GM21825 (cell line): ENCODE measurements at regions not wholly inside any gene's neighbourhood (a gene's known extent, or its start where the extent isn't known, plus 50 kb on each side); places are given as distances from the start of the nearest gene placed in this dataset.

Experiments
- ATAC-seq: cut with Tn5 transposase; IDR thresholded peaks from one replicate; pipeline ENCODE4 v1.9.1; 2021; ENCODE audit warnings: mild to moderate bottlenecking, moderate library complexity; ENCODE audit not compliant: unreplicated experiment

DNA sequence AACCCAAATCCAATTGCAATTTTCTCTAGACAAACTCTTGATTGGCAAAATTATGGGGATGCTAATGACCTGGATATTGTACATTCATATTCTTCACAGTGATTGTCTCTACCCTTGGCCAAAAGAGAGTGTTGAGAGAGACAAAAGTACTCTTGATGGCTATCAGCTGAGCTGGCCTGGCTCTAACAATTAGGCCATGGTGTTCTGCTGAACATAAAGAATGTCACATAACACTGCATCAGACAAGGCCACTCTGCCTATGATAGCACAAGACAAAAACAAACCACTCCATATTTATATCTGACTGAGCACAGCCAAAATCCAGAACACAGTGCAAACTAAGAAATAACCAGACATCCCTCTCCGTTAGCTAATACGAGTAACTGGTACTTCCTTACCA is 101.7 kb downstream of the ADAMTS1 start:
- no peak for ATAC-seq

DNA sequence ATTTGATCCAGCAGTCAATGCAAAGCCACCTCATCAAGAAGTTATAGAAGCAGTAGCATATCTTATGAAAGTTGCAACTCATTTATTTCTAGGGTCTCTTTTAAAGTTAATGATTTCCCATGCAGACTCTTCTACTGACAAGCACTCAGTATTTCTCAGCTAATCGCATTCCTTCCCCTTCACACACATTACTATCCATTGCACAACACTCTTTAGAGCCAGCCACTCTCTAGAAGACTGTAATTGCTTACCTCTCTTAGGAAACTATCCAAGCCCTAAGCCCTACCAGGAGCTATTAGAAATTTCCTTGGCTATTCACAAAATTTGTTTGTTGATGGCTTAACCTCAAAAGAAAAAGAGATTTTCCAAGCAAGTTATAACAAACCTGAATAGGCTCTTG is 106.0 kb downstream of the ADAMTS1 start:
- no peak for ATAC-seq

DNA sequence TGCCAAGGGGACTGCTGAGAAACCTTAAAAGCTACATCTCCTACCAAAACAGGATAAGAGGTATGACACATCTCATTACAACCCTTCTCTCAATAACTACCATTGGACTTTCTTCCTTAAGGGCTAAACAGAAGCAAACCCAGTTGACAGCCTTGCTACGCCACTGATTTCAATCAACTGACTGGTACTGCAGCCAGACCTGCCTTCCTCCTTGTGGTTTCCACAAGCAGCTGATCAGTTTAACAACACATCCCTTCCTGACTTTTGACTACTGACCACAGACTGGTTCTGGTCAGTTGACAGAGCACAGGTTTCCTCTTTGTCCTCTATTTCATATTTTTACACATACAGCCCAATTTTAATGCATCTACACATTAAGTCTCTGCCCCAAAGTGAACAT is 108.8 kb downstream of the ADAMTS1 start:
- no peak for ATAC-seq

DNA sequence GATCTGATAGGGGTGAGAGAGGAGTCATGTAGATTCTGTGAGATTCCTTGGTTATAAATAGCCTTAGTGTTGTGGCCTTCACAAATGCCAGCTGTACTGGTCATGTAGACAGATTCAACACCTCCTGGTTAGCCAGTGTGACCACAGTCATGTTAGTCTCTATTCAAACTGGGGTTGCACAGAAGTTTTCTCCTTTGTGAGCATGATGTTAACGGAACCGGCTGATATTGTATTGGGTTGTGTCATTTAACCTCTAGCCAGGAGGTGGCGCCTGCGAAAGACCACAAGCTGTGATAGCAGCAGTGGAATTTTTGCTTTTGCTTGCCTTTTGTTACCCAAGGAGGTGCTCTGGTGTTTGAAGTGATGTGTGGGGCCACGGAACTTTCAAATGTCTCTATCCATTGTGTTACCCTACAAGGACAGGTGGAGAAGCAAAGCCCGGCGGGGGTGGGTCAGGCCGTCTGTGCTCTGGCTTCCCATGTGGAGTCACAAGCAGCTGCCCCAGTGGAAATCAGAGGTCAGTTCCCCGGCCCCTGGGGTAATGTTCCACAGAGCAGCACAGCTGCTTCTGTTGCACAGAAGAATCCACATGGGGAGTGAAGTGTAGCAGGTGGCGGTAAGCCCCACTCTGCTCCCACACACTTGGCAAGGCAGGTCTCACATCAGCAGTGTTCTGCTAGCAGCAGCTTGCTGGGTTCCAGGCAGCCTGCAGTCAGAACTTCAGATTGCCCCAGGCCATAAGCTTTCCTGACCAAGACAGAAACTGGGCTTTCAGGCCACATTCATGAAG is 112.6 kb downstream of the ADAMTS1 start:
- no peak for ATAC-seq

DNA sequence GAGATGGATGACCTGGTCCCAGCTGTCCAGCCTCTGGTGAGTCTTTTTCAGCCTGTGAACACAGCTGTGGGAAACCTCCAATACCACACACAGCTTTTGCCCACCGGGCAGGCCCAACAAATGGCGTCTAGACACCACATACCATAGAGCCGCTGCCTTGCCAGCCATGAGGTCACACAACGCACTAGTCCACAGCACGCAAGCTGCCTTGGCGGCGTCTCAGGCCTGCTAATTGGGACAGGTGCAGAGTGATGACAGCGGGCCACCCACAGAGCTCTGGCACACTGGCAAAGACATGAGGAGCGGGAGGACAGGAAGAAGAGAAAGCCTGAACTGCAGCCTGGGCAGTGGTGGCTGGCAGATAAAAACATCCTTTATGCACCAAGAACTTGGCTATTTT is 125.5 kb downstream of the ADAMTS1 start:
- ATAC-seq: no peak

DNA sequence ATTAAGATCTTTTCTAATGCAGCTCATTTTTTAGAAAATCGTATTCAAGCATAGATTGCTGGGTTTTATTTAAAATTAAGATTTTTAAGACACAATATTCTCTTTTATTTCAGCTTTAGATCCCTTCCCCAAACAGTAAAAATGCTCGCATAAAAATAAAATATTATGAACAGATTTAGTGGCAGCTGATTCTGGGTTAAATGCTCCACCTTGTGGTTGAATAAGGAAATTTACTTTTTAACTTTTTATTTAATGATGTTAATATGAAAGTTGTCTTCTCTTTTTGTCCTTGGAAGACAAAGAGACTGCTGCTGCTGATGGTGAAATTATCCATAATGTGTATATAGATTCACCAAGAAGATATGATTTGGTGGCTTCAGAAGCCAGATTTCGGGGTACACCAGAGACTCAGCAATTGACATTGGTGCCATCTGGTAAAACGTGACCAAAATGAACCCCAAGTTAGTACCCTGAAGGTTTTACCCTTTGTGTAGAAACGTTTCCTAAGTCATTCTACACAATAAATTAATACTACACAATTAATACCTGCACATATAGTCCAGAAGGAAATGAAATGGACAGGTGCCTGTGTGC is 128.0 kb downstream of the ADAMTS1 start:
- no peak for ATAC-seq

DNA sequence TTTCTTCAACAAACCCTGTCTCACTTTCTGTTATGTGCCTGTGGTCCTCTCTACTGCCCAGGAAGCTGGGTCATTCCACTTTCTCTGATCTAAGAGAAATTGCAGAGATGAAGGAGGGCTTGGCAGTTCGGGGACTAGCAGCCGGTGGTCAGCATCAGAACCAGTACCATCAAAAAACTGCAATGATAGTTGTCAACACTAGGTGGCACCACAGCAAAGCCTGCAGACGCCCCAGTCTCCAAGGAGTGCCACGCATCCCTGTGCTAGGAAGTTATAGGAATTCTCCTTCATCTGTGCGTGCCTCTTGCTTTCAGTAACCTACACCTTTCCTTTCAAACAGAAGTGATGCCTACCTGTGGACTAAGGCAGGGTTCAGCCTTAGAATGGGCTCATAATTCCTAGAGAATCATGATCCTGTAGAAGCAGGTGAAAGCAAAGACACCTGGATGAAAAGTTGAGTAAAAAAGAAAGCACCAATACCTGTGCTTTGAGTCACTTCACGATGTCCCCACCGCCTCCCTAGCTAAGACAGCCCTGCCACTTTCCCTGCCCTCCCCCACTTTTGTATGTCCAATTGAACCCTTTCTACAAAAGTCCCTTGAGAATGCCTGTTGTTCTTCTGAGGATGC is 129.2 kb downstream of the ADAMTS1 start:
- no peak for ATAC-seq

DNA sequence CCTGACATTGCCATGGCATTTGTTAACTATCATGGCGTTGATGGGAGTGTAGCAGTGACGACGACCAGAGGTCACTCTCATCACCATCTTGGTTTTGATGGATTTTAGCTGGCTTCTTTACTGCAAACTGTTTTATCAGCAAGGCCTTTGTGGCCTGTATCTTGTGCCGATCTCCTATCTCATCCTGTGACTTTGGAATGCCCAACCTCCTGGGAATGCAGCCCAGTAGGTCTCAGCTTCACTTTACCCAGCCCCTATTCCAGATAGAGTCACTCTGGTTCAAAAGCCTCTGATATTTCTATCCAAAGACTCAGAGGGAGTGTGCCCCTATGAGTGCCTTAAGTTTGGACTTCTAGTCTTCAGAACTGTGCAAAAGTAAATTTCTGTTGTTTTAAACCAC is 130.1 kb downstream of the ADAMTS1 start:
- no peak for ATAC-seq

DNA sequence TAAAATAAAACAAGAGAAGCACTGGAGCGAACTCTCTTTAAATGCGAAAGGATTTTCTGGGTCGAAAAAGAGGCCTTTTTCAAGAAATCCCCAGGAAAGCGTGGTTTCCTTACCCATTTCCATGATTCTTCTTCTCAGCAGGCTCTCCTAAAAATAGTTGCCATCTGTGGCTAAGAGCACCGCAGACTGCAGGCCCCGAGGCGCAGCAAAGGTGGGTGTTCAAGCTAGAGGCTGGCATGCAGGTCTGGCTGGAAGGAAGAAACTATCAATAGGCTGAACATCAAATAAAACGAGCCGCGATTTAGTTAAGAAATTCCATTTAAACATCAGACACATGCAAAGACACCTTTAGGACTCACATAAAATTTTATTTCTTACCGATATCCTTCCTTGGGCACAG is 135.1 kb downstream of the ADAMTS1 start:
- no peak for ATAC-seq

DNA sequence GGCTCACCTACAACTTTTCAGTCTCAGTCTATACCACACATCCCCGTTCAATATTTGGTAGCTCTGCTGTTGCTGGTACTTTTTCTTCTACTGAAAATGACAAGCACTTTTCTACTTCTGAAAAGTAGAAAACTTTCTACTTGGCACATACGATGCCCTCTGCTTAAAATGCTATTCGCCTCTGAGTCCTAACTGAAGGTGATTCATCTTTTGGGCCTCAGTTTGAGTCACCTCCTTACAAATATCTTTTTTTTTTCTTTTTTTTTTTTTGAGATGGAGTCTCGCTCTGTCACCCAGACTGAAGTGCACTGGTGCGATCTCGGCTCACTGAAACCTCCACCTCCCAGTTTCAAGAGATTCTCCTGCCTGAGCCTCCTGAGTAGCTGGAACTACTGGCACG is 136.0 kb upstream of the CYYR1 start:
- no peak for ATAC-seq

DNA sequence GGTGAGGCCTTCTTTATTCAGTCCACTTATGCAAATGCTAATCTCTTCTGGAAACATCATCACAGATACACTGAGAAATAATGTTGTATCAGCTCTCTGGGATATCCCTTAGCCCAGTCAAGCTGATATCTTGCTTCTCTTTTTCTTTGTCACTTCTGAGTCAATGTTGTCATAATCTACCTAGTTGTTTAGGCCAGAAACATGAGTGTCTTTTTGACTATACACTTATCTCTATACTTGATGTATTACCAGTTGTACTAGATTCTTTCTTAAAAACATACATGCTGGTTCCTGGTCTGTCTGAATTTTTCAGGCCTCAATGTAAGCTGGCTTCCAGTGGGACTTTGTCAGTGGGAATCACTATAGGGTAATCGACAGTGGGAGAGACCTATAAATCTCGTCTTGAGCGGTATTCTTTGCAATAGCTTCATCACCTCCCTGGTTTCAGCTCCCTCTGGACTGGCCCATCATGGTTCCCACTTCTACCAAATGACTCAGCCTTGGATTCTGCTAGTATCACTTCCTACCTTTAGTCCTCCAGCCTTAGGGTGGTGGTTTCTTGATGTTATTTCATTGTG is 135.2 kb upstream of the CYYR1 start:
- ATAC-seq: no peak

DNA sequence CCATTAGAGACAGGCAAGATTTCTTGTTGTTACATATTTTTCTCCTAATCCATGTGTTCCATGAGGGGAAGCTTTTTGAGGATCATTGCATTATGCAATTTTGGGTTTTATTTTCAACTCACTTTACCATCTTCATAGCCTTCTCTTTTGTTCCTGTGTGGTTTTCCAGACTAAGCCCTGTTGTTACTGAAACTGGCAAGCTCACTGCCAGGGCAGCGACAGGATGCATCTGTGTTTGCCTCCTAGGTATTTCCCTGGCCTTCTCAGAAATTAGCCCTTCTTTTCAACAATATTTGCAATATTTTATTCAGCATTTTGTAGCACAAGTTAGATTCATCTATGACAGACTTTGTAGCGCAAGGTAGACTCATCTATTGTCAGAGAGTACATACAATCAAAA is 134.2 kb upstream of the CYYR1 start:
- no peak for ATAC-seq

DNA sequence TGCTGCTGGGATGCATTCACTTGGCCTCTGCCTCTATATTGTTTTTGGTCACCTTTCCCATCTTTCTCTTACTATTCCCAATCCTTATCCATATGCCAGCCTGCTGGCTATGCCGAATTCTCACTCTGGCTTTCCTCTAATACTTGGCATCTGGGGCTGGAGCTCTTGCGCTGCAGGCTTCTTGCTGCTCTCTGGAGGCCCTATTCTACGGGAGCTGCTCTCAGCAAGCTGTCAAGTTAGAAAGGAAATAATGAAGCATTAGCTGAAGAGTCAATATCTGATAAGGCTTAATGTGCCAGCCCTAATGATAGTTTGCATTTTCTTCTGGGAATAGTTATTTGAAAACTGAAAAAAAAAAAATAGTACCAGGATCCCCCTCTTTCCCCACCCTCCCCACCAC is 125.3 kb upstream of the CYYR1 start:
- ATAC-seq: no peak

DNA sequence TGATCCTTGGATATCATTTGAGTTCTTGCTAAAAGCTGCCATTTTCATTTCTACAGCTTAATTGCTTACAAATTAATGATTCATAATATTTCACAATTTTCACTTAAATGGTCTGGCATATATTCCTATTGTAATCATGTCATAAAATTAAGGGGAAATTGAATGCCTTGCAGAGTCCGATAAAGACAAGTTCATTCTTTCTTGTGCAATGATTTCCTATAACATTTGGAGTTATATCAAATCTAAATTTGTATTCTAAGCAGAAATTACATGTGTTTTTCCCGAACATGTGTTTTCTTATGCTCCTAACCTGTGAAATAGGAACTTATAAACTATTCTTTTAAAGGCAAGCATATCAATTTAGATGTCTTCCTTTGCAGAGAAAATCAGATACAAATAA is 118.3 kb upstream of the CYYR1 start:
- ATAC-seq: no peak

DNA sequence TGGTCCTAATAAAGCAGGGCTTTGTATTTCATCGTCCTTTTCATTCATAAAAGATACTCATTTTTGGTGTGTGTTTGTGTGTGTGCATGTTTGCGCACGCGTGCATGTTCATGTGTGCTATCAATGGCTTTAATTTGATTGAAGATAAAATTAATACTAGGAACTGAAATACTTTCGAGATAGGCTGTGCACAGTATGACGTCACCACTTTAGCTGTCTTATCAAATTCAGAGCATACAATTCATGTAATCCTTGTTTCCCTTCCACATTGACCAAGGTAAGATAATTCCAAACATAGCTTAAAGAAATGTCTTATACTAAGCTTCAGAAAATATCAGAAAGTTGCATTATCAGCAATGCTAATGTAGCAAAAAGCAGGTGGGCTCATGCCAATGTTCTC is 113.6 kb upstream of the CYYR1 start:
- no peak for ATAC-seq

DNA sequence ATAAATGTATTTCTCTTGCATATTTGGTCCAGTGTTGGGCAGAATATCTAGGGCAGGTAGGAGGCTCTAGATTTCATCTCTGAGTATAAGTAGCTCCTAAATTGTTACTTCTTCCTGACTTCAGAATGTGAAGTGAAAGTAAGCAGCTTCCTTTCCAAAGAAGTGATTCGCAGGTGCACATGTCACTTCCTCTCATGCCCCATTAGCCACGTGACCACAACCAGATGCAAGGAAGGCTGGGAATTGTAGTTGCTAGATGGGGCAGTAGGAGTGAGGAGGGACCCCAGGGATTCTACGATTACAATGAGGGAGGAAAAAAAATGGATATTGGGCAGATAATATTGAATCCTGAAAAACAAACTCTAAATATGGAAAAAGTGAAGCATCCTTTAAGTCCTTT is 113.2 kb upstream of the CYYR1 start:
- ATAC-seq: peak; percentile 98

DNA sequence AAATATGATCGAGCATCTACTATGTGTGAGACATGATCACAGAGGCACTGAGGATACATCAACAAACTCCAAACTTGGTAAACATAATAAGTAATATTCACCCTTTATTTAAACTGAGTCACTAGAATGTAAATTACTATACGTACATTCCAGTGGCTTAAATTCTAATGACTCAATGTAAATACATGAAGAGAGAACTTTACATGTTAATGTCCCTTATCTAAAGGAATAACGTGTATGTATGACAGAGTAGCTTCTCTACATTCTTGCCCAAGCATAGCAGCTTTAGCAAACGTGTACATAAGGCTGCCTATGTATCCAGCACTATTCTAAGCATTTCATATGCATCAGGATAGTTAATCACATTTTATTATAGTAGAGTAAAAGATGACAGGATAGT is 111.8 kb upstream of the CYYR1 start:
- ATAC-seq: no peak

DNA sequence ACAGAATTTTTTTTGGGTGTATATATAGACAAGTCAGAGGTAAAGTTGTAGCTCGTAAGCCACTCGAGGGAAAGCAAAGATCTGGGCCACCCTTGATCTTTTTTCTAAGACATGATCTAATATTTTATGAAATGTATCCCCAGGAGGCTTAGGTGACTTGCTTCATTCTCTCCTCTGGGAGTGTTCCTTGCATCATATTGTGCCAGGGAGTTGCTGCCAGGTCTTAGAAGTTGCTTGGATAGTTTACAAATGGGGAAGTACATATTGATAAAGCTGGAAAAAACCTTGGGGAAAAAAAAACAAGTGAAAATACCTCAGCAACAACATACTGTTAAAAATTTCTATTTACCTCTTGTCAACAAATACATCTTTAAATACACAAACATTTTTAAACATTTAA is 110.9 kb upstream of the CYYR1 start:
- ATAC-seq: no peak

DNA sequence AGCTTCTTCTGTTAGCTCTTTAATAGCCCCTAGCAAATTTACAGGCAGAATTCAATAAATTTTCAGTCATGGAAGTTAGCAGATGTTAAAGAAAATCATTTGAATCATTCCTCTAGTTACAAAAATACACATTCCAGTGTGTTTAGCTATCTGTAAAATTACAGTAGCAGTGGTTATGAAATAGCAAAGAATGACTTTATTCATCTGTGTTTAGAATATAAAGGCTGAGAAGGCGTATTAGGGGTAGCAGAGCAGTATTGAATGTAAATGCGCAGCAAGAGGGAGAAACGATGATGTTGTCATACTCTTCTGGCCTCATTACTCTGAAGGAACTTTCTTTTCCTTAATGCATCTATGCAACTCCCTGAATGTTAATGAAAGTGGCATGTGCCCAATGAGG is 106.2 kb upstream of the CYYR1 start:
- ATAC-seq: no peak

DNA sequence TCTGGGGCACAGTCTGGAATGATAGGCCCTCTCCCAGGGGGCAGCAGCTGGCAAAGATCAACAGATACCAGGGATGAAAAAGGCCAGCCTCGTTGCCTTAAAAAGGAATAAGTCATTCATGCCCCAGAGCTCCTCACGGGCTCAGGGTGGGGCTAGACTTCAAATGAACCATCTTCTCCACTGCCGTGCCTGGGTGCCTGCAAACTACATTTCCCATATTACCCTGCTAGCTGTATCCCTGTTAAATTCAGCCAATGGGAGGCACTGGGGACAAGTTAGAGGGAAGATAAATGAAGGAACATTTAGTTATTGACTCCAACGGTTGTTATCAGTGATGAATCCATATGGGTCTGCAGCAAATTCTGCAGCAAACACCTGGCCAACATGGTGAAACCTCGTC is 101.2 kb upstream of the CYYR1 start:
- no peak for ATAC-seq

DNA sequence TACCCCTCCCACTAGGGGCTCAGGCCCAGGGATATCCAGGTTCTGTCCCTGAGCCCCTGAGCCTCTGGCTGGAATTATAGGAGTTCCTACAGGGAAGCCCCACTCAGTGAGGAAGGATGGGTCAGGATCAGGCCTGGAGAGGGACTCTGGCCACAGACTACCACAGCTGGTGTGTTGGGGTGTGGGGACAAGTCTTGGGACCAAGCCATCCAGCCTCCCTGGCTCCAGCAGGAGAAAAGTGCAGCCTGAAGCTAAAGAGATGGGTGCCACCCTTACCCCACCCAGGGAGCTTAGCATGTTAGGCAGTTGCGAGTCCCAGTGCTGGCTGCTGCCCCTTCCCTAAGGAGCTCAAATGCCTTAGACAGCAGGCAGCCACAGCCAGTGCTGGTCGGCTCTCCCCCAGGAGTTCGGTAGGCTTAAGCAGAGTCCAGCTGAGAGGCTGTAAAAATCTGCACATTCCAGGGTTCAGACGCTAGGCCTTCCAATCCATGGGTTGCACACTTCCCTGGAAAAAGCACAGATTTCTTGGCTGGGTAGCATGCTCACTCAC is 96.2 kb upstream of the CYYR1 start:
- no peak for ATAC-seq

DNA sequence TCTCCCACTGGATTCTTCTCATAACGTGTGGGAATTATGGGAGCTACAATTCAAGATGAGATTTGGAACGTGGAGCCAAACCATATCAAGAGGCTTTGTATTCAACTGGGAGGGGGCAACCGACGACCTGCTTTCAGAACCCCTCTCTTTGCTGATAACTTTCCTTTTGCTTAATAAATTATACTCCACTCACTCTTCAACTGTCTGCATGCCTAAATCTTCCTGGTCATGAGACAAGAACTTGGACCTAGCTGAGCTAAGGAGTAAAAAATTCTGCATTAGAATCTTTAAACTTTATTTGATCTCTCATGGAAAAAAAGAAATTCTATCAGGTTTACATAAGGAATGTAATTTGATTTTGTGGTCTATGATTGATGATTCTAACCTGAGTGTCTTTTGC is 86.7 kb upstream of the CYYR1 start:
- ATAC-seq: no peak
